ENCODE measurements at regions not wholly inside any gene's neighbourhood (a gene's known extent, or its start where the extent isn't known, plus 50 kb on each side); places are given as distances from the start of the nearest gene placed in this dataset.
"Not testable (repeated sequence)": the region's sequence is repeated elsewhere in the genome, so short reads cannot be mapped to it uniquely, and the experiment has no call there.

- Histone ChIP-seq H3K27me3 (no peaks in the 10 kb centered on the region), H3K27ac (no peak overlapping the region), H3K36me3 (no peaks in the 10 kb centered on the region), H3K4me3 (no peak overlapping the region), H3K4me1 (no peaks in the 10 kb centered on the region), H3K9me3 (peaks cover 0 to 57% of the 10 kb centered on the region in 2 donors)
- DNase-seq (ENCODE audit: low spot score), result no peak
- TF ChIP-seq, protein P1, sequence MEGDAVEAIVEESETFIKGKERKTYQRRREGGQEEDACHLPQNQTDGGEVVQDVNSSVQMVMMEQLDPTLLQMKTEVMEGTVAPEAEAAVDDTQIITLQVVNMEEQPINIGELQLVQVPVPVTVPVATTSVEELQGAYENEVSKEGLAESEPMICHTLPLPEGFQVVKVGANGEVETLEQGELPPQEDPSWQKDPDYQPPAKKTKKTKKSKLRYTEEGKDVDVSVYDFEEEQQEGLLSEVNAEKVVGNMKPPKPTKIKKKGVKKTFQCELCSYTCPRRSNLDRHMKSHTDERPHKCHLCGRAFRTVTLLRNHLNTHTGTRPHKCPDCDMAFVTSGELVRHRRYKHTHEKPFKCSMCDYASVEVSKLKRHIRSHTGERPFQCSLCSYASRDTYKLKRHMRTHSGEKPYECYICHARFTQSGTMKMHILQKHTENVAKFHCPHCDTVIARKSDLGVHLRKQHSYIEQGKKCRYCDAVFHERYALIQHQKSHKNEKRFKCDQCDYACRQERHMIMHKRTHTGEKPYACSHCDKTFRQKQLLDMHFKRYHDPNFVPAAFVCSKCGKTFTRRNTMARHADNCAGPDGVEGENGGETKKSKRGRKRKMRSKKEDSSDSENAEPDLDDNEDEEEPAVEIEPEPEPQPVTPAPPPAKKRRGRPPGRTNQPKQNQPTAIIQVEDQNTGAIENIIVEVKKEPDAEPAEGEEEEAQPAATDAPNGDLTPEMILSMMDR (IDR thresholded peaks at IDR 0.05), result no peak
Observed at GRCh38 chr10:83754857-83755256, 384.5 kb upstream of the GHITM start.

DNA sequence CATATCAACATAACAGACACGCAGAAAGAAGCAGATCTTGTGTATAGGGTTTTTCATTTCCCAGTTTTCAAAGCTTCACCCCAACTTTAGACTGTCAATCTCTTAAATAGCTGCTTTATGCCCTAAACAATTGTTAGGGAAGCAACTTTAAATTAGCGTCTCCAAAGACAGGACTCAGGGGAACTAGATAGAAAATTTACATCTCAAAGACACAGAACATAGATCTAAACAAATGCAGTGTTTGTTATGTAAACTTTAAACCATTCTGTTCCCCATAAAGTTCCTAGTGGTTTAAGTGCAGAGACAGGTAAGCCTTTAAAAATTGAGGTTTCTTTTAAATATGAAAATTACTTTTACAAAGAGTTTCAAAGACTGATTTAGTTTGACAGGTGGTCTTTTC is 379.2 kb upstream of the GHITM start:
- peaks cover 0 to 8% of the 10 kb centered on the region in 2 donors for H3K9me3 ChIP-seq
- no peaks in the 10 kb centered on the region for H3K4me1 ChIP-seq
- H3K27ac ChIP-seq, result no peak overlapping the region
- no peak for DNase-seq (ENCODE audit: low spot score)
- no peak overlapping the region for H3K4me3 ChIP-seq
- no peaks in the 10 kb centered on the region for H3K27me3 ChIP-seq
- TF ChIP-seq, protein P1 (IDR thresholded peaks at IDR 0.05), result no peak
- H3K36me3 ChIP-seq, result no peaks in the 10 kb centered on the region

DNA sequence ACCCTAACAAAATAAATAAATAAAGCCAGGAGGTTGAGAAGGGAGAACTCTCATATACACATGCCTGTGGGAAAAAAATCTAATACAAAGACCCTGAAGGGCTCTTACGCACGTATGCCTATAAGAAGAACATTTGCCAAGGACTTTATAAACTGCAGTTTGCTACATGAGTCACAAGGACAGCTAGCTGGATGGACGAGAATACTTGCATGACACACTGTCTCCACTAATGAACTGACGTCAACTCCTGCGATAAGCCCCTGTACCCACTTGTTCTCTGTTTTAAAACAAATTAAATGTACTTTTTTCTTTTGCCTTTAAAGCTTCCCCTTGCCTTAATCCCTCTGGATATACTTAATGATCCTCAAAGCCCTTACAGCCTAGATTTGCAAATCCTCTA is 374.6 kb upstream of the GHITM start:
- Histone ChIP-seq H3K36me3 (no peaks in the 10 kb centered on the region), H3K9me3 (peaks cover 0 to 2% of the 10 kb centered on the region in 2 donors), H3K27me3 (no peaks in the 10 kb centered on the region), H3K4me1 (no peaks in the 10 kb centered on the region), H3K4me3 (no peak overlapping the region), H3K27ac (no peak overlapping the region)
- DNase-seq (ENCODE audit: low spot score), result no peak
- TF ChIP-seq, protein P1 (IDR thresholded peaks at IDR 0.05), result no peak

DNA sequence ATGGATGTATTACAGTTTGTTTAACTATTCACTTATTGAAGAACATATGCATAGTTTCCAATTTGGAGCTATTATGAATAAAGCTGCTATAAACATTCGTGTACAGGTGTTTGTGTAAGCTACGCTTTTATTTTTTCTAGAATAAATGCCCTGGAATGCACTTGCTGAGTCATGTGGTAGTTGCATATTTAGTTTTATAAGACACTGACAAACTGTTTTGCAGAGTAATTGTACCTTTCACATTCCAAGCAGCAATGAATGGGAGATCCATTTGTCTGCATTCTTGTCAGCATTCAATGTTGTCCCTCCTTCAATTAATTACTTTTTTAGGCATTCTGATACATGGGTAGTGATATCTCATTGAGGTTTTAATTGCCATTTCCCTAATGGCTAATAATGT is 373.6 kb upstream of the GHITM start:
- H3K4me1 ChIP-seq, result no peaks in the 10 kb centered on the region
- H3K9me3 ChIP-seq, result peaks cover 0 to 2% of the 10 kb centered on the region in 2 donors
- H3K27ac ChIP-seq, result no peak overlapping the region
- TF ChIP-seq, protein P1 (IDR thresholded peaks at IDR 0.05), result no peak
- DNase-seq (ENCODE audit: low spot score), result no peak
- H3K4me3 ChIP-seq, result no peak overlapping the region
- no peaks in the 10 kb centered on the region for H3K27me3 ChIP-seq
- no peaks in the 10 kb centered on the region for H3K36me3 ChIP-seq

- no peak for DNase-seq (ENCODE audit: low spot score)
- Histone ChIP-seq H3K27ac (no peak overlapping the region), H3K36me3 (no peaks in the 10 kb centered on the region), H3K27me3 (no peaks in the 10 kb centered on the region), H3K4me1 (no peaks in the 10 kb centered on the region), H3K4me3 (no peak overlapping the region), H3K9me3 (peaks cover 0 to 5% of the 10 kb centered on the region in 2 donors)
- TF ChIP-seq, protein P1 (IDR thresholded peaks at IDR 0.05), result no peak
Observed at GRCh38 chr10:83769281-83769820, 370.0 kb upstream of the GHITM start.

DNA sequence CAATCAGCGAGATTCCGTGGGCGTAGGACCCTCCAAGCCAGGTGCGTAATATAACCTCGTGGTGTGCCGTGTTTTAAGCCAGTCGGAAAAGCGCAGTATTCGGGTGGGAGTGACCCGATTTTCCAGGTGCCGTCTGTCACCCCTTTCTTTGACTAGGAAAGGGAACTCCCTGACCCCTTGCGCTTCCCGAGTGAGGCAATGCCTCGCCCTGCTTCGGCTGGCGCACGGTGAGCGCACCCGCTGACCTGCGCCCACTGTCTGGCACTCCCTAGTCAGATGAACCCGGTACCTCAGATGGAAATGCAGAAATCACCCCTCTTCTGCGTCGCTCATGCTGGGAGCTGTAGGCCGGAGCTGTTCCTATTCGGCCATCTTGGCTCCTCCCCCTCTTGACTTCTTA is 352.6 kb upstream of the GHITM start:
- H3K27ac ChIP-seq; H3K27me3 ChIP-seq; H3K36me3 ChIP-seq; H3K4me3 ChIP-seq; DNase-seq (ENCODE audit: low spot score); H3K4me1 ChIP-seq: not testable (repeated sequence)
- peaks cover 0 to 10% of the 10 kb centered on the region in 2 donors for H3K9me3 ChIP-seq
